ENCODE measurements at regions not wholly inside any gene's neighbourhood (a gene's known extent, or its start where the extent isn't known, plus 50 kb on each side); places are given as distances from the start of the nearest gene placed in this dataset.

DNA sequence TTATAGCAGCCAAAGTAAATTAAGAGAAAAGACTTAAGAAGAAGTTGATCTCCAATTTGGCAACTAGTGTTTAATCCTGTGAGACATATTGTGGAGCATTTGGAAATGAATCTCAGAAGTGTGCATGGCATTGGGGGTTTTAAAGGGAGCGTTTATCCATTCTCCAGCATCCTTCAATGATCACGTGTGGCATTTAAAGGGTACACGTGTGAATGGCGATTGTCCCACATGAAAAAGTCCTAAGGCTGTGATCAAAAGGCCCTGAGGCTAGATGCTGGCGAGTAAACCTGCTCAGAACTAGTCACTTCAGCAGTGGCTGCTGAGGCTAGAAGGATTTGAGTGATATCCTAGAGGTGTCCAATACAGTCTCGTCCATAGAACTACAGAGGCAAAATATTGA lies 315.6 kb upstream of the CDH9 start:
- TF ChIP-seq, protein P1, sequence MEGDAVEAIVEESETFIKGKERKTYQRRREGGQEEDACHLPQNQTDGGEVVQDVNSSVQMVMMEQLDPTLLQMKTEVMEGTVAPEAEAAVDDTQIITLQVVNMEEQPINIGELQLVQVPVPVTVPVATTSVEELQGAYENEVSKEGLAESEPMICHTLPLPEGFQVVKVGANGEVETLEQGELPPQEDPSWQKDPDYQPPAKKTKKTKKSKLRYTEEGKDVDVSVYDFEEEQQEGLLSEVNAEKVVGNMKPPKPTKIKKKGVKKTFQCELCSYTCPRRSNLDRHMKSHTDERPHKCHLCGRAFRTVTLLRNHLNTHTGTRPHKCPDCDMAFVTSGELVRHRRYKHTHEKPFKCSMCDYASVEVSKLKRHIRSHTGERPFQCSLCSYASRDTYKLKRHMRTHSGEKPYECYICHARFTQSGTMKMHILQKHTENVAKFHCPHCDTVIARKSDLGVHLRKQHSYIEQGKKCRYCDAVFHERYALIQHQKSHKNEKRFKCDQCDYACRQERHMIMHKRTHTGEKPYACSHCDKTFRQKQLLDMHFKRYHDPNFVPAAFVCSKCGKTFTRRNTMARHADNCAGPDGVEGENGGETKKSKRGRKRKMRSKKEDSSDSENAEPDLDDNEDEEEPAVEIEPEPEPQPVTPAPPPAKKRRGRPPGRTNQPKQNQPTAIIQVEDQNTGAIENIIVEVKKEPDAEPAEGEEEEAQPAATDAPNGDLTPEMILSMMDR (IDR thresholded peaks at IDR 0.05; ENCODE audit: extremely low read depth in 1 of 2, insufficient read depth in 1 of 2, low read depth in 1 of 2, low read length in 2 of 2) = no peak
- no peak for TF ChIP-seq POLR2A (IDR thresholded peaks at IDR 0.05; ENCODE audit: low read depth, low read length)
- TF ChIP-seq EZH2 (IDR thresholded peaks at IDR 0.05; ENCODE audit: borderline replicate concordance, low read depth, low read length, severe bottlenecking) = no peak
- TF ChIP-seq POLR2AphosphoS5 (IDR thresholded peaks at IDR 0.05; ENCODE audit: insufficient read depth, low read depth, low read length) = no peak
- TF ChIP-seq FOS (IDR thresholded peaks at IDR 0.05; ENCODE audit: borderline replicate concordance, insufficient read depth, low read length) = no peak
- TF ChIP-seq JUN (IDR thresholded peaks at IDR 0.05; ENCODE audit: borderline replicate concordance, insufficient read depth, insufficient read length, low read depth) = no peak
- TF ChIP-seq, protein P2, sequence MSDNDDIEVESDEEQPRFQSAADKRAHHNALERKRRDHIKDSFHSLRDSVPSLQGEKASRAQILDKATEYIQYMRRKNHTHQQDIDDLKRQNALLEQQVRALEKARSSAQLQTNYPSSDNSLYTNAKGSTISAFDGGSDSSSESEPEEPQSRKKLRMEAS (IDR thresholded peaks at IDR 0.05; ENCODE audit: insufficient read depth, insufficient read length) = no peak
- no peak for TF ChIP-seq MYC (IDR thresholded peaks at IDR 0.05; ENCODE audit: low read depth, low read length)
- TF ChIP-seq GATA2 (IDR thresholded peaks at IDR 0.05; ENCODE audit: insufficient read depth, insufficient read length, low read depth, low read length) = no peak

Data from endothelial cell of umbilical vein (primary cell).